ENCODE measurements at regions not wholly inside any gene's neighbourhood (a gene's known extent, or its start where the extent isn't known, plus 50 kb on each side); places are given as distances from the start of the nearest gene placed in this dataset.

- DNase-seq (ENCODE audit: extremely low spot score): no peak
- TF ChIP-seq LEF1 (IDR thresholded peaks at IDR 0.05; ENCODE audit: borderline replicate concordance) (no peak), ELF4 (IDR thresholded peaks at IDR 0.05) (no peak), FOXK2 (IDR thresholded peaks at IDR 0.05) (no peak), ARNT (IDR thresholded peaks at IDR 0.05) (no peak), FOXM1 (IDR thresholded peaks at IDR 0.05; ENCODE audit: borderline replicate concordance) (no peak), TARDBP (IDR thresholded peaks at IDR 0.05) (no peak), HDGF (IDR thresholded peaks at IDR 0.05; ENCODE audit: borderline replicate concordance) (no peak), SP1 (IDR thresholded peaks at IDR 0.05) (no peak), CTBP1 (IDR thresholded peaks at IDR 0.05; ENCODE audit: borderline replicate concordance) (no peak), FOXA1 (IDR thresholded peaks at IDR 0.05) (no peak), ZNF384 (IDR thresholded peaks at IDR 0.05) (no peak), SUZ12 (IDR thresholded peaks at IDR 0.05) (no peak), PKNOX1 (IDR thresholded peaks at IDR 0.05) (no peak), L3MBTL2 (conservative IDR thresholded peaks at IDR 0.05) (no peak), BHLHE40 (IDR thresholded peaks at IDR 0.05; ENCODE audit: borderline replicate concordance) (no peak), NFRKB (IDR thresholded peaks at IDR 0.05) (no peak)
- POLR2A ChIA-PET: no interaction called here
- CTCF ChIA-PET: no interaction called here
Observed at GRCh38 chr6:15862810-15863209, 200.0 kb upstream of the DTNBP1 start.

GRCh38 chr6:15861486-15861885 is 198.7 kb upstream of the DTNBP1 start:
- ChIA-PET CTCF (no interaction called here), POLR2A (no interaction called here)
- TF ChIP-seq SP1 (IDR thresholded peaks at IDR 0.05) (no peak), FOXA1 (IDR thresholded peaks at IDR 0.05) (no peak), PKNOX1 (IDR thresholded peaks at IDR 0.05) (no peak), HDGF (IDR thresholded peaks at IDR 0.05; ENCODE audit: borderline replicate concordance) (no peak), NFRKB (IDR thresholded peaks at IDR 0.05) (no peak), ELF4 (IDR thresholded peaks at IDR 0.05) (no peak), ARNT (IDR thresholded peaks at IDR 0.05) (no peak)
- no peak for DNase-seq (ENCODE audit: extremely low spot score)

- CTCF ChIA-PET: interaction anchor here (0.5 kb wide), 1 partner anchor 47 kb away, joined by 6 read pairs; no protein-coding TSS in a partner anchor
- TF ChIP-seq TARDBP (IDR thresholded peaks at IDR 0.05): no peak
- TF ChIP-seq LEF1 (IDR thresholded peaks at IDR 0.05; ENCODE audit: borderline replicate concordance): no peak
- no peak for TF ChIP-seq ELF4 (IDR thresholded peaks at IDR 0.05)
- TF ChIP-seq NFRKB (IDR thresholded peaks at IDR 0.05): no peak
- no peak for TF ChIP-seq SUZ12 (IDR thresholded peaks at IDR 0.05)
- TF ChIP-seq FOXA1 (IDR thresholded peaks at IDR 0.05): no peak
- no peak for TF ChIP-seq BHLHE40 (IDR thresholded peaks at IDR 0.05; ENCODE audit: borderline replicate concordance)
- TF ChIP-seq FOXK2 (IDR thresholded peaks at IDR 0.05): no peak
- TF ChIP-seq PKNOX1 (IDR thresholded peaks at IDR 0.05): no peak
- no peak for TF ChIP-seq FOXM1 (IDR thresholded peaks at IDR 0.05; ENCODE audit: borderline replicate concordance)
- no peak for TF ChIP-seq SP1 (IDR thresholded peaks at IDR 0.05)
- no peak for TF ChIP-seq ZNF384 (IDR thresholded peaks at IDR 0.05)
- POLR2A ChIA-PET: no interaction called here
- DNase-seq (ENCODE audit: extremely low spot score): no peak
Observed at GRCh38 chr6:15854826-15855710, 192.2 kb upstream of the DTNBP1 start.

GRCh38 chr6:15854378-15854777 is 191.6 kb upstream of the DTNBP1 start:
- ChIA-PET CTCF (no interaction called here), POLR2A (no interaction called here)
- TF ChIP-seq FOXA1 (IDR thresholded peaks at IDR 0.05) (no peak), FOXM1 (IDR thresholded peaks at IDR 0.05; ENCODE audit: borderline replicate concordance) (no peak), NFRKB (IDR thresholded peaks at IDR 0.05) (no peak), LEF1 (IDR thresholded peaks at IDR 0.05; ENCODE audit: borderline replicate concordance) (no peak), ZNF384 (IDR thresholded peaks at IDR 0.05) (no peak), ARNT (IDR thresholded peaks at IDR 0.05) (no peak), SUZ12 (IDR thresholded peaks at IDR 0.05) (no peak), L3MBTL2 (conservative IDR thresholded peaks at IDR 0.05) (no peak), BHLHE40 (IDR thresholded peaks at IDR 0.05; ENCODE audit: borderline replicate concordance) (no peak), ELF4 (IDR thresholded peaks at IDR 0.05) (no peak), HDGF (IDR thresholded peaks at IDR 0.05; ENCODE audit: borderline replicate concordance) (no peak)

GRCh38 chr6:15853259-15853658 is 190.4 kb upstream of the DTNBP1 start:
- POLR2A ChIA-PET: no interaction called here
- CTCF ChIA-PET: interaction anchor here (0.6 kb wide), 1 partner anchor 276 kb away, joined by 3 read pairs; the partner anchor contains the start of gene MYLIP
- DNase-seq (ENCODE audit: extremely low spot score): no peak
- no peak for TF ChIP-seq FOXA1 (IDR thresholded peaks at IDR 0.05)
- no peak for TF ChIP-seq SUZ12 (IDR thresholded peaks at IDR 0.05)
- no peak for TF ChIP-seq LEF1 (IDR thresholded peaks at IDR 0.05; ENCODE audit: borderline replicate concordance)
- TF ChIP-seq ARNT (IDR thresholded peaks at IDR 0.05): no peak

More at GRCh38 chr6:15854378-15854777, 191.6 kb upstream of the DTNBP1 start:
- DNase-seq (ENCODE audit: extremely low spot score): no peak

- POLR2A ChIA-PET: no interaction called here
Observed at GRCh38 chr6:15852289-15852688, 189.5 kb upstream of the DTNBP1 start.

More at GRCh38 chr6:15852289-15852688, 189.5 kb upstream of the DTNBP1 start:
- CTCF ChIA-PET: interaction anchor here (1.2 kb wide), 1 partner anchor 161 kb away, joined by 3 read pairs; no protein-coding TSS in a partner anchor
- no peak for DNase-seq (ENCODE audit: extremely low spot score)
- TF ChIP-seq LEF1 (IDR thresholded peaks at IDR 0.05; ENCODE audit: borderline replicate concordance): no peak
- no peak for TF ChIP-seq L3MBTL2 (conservative IDR thresholded peaks at IDR 0.05)
- TF ChIP-seq PKNOX1 (IDR thresholded peaks at IDR 0.05): no peak
- TF ChIP-seq FOXK2 (IDR thresholded peaks at IDR 0.05): no peak
- TF ChIP-seq ELF4 (IDR thresholded peaks at IDR 0.05): no peak
- no peak for TF ChIP-seq SP1 (IDR thresholded peaks at IDR 0.05)
- no peak for TF ChIP-seq CTBP1 (IDR thresholded peaks at IDR 0.05; ENCODE audit: borderline replicate concordance)
- no peak for TF ChIP-seq TARDBP (IDR thresholded peaks at IDR 0.05)
- TF ChIP-seq ZNF384 (IDR thresholded peaks at IDR 0.05): no peak
- TF ChIP-seq HDGF (IDR thresholded peaks at IDR 0.05; ENCODE audit: borderline replicate concordance): no peak

Measured in HEK293T (cell line).